CD4-positive, alpha-beta T cell treated with Interleukin-4 for 1 hour (primary cell): ENCODE measurements at regions not wholly inside any gene's neighbourhood (a gene's known extent, or its start where the extent isn't known, plus 50 kb on each side); places are given as distances from the start of the nearest gene placed in this dataset.
"Not testable (repeated sequence)": the region's sequence is repeated elsewhere in the genome, so short reads cannot be mapped to it uniquely, and the experiment has no call there.

Experiments
- DNase-seq, 2 donors: peaks; one replicate each; pipeline ENCODE4 v3.0.0-alpha.2; 2020 to 2022

GRCh38 chr9:19926774-19927173, 137.9 kb upstream of the SLC24A2 start:
- DNase-seq: no peak

GRCh38 chr9:19925674-19926503, 137.1 kb upstream of the SLC24A2 start:
- DNase-seq: peak; percentile 79 to 84

DNA sequence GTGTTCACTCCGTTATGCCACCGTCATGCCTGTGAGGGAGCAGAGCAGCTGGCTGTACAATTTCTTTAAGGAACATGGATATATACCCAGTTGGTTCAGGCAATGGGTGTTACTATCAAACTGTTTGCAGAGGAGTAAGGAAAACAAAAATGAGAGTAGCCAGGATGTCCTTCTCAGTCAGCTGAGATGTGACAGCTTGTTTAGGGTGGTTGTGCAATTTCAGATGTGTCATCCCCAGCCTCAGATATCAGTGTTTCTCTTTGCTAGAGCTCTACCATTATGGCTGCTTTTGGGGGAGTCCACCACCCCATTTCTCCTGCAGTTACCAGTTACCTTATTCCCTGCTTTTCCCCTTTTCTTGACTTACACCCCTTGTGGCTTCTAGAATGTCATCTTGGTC, 135.2 kb upstream of the SLC24A2 start:
- no peak for DNase-seq

- no peak for DNase-seq
These were observed 133.8 kb upstream of the SLC24A2 start for GRCh38 chr9:19922476-19923118.

- no peak for DNase-seq
These were observed 131.6 kb upstream of the SLC24A2 start for GRCh38 chr9:19920401-19920800.

DNA sequence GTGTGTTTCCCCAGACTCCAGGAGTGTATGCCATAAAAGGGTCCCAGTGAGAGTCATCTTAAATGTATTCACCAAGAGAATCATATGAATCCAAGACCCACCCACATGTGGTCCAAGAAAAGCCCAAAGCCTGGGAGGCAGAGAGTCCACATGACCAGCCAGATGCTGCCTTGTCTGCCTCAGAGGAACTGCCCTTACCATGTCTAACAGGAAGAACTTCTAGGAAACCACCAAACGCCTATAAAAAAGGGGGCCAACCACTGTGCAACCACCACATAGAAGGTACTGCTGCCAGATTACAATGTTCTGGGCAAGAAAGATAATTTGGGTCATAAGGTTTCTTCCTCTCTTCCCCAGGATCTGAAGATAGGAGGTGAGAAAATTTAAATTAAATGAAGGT, 129.8 kb upstream of the SLC24A2 start:
- DNase-seq: no peak

- no peak for DNase-seq
These were observed 125.2 kb upstream of the SLC24A2 start for GRCh38 chr9:19914044-19914443.

DNA sequence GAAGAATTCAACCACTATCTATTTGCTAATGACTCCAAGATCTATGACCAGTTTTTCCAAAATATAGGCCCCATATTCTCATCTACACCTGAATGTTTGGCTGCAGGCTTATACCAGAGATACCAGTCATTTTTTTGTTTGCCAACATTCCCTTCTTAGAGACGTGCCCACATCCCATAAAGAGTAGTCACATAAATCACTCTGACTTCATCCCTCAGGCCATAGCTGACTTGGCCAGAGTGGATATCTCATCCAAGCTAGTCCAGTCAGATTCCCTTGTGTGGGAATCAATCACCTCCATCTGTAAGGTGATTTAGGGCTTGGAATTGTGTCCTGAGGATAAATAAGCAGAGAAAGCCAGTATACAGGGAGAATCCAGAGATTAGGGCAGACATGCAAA, 124.3 kb upstream of the SLC24A2 start:
- no peak for DNase-seq

GRCh38 chr9:19903076-19903475, 114.2 kb upstream of the SLC24A2 start:
- no peak for DNase-seq

DNA sequence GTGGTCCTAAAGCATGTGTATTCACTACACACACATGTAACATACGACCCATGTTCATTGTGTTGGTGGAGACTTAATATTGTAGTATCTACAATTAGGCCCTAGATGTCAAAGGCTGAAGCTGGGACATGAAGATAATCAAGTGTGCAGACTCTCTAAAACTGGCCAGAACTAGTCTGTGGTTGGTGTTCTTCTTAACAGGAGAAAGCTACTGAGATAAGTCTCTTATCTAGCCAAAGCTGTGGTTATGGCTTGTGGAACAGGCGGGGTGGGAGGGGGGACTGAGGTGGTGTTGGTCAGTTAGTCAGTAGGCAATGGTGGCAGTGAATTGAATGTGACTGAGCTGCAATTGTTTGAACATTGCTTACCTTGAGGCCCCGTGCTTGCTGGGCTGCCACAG, 112.7 kb upstream of the SLC24A2 start:
- no peak for DNase-seq

GRCh38 chr9:19896161-19896560, 107.3 kb upstream of the SLC24A2 start:
- no peak for DNase-seq

- not testable (repeated sequence) for DNase-seq
These were observed 106.7 kb upstream of the SLC24A2 start for GRCh38 chr9:19895578-19895977.

- DNase-seq: no peak
These were observed 106.2 kb upstream of the SLC24A2 start for GRCh38 chr9:19895006-19895405.

- DNase-seq: no peak
These were observed 96.8 kb upstream of the SLC24A2 start for GRCh38 chr9:19885608-19886007.

DNA sequence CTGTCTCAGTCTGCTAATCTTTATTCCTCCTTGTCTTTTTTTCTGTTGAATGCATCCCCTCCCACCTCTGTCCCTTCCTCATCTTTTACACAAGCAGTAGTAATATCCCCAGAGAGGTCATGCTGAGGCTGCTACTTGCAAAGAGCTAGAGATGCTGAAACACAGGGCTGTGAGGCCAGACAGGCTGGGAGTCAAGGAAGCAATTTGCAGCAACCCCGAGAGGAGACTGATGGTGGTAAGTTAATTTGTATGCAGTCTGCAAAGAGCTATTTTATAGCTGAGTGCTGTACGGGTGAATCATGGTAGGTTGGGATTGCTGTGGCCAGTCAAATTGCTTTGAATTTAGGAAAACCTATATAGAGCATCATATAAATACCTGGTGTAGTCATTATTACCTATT, 90.2 kb upstream of the SLC24A2 start:
- DNase-seq: no peak

GRCh38 chr9:19876569-19877316, 87.9 kb upstream of the SLC24A2 start:
- no peak for DNase-seq

GRCh38 chr9:19875291-19875920, 86.6 kb upstream of the SLC24A2 start:
- DNase-seq: no peak

- DNase-seq: not testable (repeated sequence)
These were observed 84.4 kb upstream of the SLC24A2 start for GRCh38 chr9:19873188-19873587.

DNA sequence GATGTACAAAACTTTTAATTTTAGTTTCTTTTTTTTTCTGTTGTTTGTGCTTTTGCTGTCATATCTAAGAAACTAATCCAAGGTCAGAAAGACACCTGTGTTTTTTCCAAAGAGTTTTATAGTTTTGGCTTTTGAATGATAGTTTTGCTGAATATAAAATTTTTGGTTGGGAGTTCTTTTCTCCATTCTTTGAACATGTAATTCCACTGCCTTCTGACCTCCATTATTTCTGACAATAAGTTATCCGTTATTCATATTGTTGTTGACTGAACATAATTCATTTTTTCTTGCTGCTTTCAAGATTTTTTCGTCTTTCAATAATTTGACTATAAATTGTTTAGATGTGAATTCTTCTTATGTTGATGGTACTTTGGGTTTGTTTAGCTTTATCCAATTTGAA, 82.2 kb upstream of the SLC24A2 start:
- no peak for DNase-seq

DNA sequence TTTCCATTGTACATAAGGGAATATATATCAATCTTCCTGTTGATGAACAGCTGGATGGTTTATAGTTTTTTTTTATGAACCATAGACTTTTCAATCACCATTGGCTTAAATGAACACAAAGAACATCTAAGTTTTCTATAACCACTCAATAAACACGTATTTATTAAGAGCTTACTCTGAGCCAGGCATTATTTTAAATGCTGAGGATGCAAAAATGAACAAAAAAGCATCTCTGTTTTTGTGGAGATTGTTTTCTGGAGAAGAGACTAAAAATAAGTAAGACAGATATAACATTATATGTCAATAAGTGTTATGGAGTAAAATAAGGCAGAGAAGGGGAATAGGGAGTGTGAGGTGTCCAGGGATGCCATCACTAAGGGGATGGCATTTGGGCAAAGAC, 52.1 kb upstream of the SLC24A2 start:
- DNase-seq: no peak
